ENCODE measurements at regions not wholly inside any gene's neighbourhood (a gene's known extent, or its start where the extent isn't known, plus 50 kb on each side); places are given as distances from the start of the nearest gene placed in this dataset.
"Not testable (repeated sequence)": the region's sequence is repeated elsewhere in the genome, so short reads cannot be mapped to it uniquely, and the experiment has no call there.

- TF ChIP-seq CTCF, POLR2AphosphoS5 (IDR thresholded peaks at IDR 0.05): not testable (repeated sequence)
These were observed 182.0 kb downstream of the PRKX start for GRCh38 chrX:3531435-3531834.

All from breast epithelium (tissue), 3 donors.